Activated CD4-positive, alpha-beta T cell treated with anti-CD3 and anti-CD28 coated beads, Interleukin-2, amount 50 U/mL, for 4 hours (primary cell): ENCODE measurements at regions not wholly inside any gene's neighbourhood (a gene's known extent, or its start where the extent isn't known, plus 50 kb on each side); places are given as distances from the start of the nearest gene placed in this dataset.
"Not testable (repeated sequence)": the region's sequence is repeated elsewhere in the genome, so short reads cannot be mapped to it uniquely, and the experiment has no call there.

Experiments
- DNase-seq, 2 experiments: peaks; one replicate each; pipeline ENCODE4 v3.0.0-alpha.2; 2020

- not testable (repeated sequence) for DNase-seq
These were observed 173.3 kb downstream of the TMEM121 start for GRCh38 chr14:105699706-105700105.

GRCh38 chr14:105700146-105700545 lies 173.8 kb downstream of the TMEM121 start:
- not testable (repeated sequence) for DNase-seq

DNA sequence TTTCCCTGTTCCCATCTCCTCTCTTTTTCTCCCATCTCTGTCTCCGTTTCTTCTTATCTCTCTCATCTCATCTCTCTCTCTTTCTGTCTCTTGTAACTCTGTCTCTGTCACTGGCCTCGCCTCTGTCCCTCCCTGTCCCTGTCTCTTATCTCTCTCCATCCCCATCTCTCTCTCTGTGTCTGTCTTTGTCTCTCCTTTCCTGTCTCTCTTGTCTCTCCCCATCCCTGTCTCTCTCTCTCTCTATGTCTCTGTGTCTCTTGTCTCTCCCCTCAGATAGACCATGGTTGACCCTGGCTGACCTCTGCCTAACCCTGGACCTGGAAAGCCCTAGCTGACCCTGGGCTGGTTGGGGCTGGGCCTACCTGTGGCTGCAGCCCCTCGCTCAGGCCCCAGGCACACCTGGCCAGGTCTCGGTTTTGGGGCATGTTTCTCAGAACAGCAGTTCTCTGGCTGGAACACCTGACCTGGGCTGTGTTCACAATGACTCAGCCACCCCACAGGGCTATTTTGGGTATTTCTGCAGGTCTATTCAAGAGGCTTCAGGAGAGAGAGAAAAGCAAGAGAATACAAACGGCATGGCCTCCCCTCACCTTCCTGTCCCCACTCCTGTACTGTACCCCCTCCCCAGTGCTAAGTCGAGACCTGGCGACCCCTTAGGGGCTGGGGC lies 174.4 kb downstream of the TMEM121 start:
- no peak for DNase-seq

GRCh38 chr14:105701456-105702274 lies 175.3 kb downstream of the TMEM121 start:
- DNase-seq: no peak

GRCh38 chr14:105702275-105702817 lies 176.0 kb downstream of the TMEM121 start:
- no peak for DNase-seq

DNA sequence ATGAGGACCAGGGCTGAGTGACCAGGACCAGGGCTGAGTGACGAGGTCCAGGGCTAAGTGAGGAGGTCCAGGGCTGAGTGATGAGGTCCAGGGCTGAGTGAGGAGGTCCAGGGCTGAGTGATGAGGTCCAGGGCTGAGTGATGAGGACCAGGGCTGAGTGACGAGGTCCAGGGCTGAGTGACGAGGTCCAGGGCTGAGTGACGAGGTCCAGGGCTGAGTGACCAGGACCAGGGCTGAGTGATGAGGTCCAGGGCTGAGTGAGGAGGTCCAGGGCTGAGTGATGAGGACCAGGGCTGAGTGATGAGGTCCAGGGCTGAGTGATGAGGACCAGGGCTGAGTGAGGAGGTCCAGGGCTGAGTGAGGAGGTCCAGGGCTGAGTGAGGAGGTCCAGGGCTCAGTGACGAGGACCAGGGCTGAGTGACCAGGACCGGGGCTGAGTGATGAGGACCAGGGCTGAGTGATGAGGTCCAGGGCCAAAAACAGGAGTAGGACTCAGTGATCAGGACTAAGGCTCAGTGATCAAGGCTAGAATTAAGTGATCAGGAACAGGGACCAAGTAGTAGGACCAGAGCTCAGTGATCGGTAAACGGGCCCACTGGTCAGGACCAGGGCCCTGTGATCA lies 176.8 kb downstream of the TMEM121 start:
- DNase-seq: not testable (repeated sequence)

DNA sequence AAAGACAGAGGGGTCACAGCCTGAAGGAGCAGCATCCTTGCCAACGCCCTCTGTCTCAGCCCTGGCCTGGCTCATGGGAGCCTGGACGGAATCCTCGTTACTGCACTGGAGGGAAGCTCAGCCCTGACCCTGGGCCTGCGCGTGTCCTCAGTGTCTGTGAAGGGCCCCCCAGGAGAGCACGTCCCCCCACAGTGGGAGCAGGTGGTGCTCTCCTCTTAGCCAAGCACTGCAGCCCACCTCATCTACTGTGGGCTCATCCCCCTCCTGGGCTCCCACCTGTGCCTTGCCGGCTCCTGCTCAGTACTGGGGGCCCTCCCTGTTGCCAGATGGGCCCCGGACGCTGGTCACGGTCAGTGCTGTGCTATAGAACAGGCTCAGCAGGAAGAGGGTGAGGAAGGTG lies 177.7 kb downstream of the TMEM121 start:
- DNase-seq: not testable (repeated sequence)

GRCh38 chr14:105704492-105704891 lies 178.1 kb downstream of the TMEM121 start:
- not testable (repeated sequence) for DNase-seq

DNA sequence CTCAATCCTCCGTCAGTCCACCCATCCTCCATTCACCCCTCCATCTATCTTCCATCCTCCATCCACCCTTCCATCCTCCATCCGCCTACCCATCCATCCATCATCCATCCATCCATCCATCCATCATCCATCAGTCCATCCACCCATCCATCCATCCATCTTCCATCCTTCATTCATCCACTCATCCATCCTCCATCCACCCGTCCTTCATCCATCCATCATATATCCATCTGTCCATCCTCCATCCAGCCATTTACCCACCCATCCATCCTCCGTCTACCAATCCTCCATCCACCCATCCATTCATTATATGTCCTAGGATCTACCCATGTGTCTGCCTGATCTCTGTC lies 179.1 kb downstream of the TMEM121 start:
- not testable (repeated sequence) for DNase-seq

- DNase-seq: not testable (repeated sequence)
These were observed 179.7 kb downstream of the TMEM121 start for GRCh38 chr14:105705862-105706700.

- DNase-seq: not testable (repeated sequence)
These were observed 180.3 kb downstream of the TMEM121 start for GRCh38 chr14:105706701-105707019.

DNA sequence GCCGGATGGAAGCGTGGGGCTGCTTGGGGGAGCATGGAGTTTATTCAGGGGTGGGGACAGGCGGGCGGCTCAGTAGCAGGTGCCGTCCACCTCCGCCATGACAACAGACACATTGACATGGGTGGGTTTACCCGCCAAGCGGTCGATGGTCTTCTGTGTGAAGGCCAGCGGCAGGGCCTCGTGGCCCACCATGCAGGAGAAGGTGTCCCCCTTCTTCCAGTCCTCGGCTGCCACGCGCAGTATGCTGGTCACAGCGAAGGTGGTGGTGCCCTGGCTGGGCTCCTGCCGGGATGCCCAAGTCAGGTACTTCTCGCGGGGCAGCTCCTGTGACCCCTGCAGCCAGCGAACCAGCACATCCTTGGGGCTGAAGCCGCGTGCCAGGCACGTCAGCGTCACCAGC lies 180.7 kb downstream of the TMEM121 start:
- not testable (repeated sequence) for DNase-seq

DNA sequence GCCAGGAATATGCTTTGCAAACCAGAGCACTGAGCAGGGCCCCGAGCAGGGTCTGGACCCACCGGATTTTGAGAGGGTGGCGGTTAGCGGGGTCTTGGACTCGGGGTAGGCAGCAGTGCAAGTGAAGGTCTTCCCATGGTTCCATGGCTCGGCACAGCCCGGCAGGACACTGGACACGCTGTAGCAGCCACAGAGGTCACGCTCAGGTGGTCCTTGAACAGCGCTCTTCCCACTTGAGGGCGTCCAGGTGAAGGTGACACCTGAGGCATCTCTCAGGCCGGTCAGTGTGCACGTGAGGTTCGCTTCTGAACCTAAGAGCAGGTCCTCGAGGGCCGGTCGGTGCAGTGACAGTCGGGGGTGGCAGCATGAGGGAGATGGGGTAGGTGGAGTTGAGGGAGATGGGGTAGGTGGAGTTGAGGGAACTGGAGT lies 181.4 kb downstream of the TMEM121 start:
- DNase-seq: not testable (repeated sequence)

DNA sequence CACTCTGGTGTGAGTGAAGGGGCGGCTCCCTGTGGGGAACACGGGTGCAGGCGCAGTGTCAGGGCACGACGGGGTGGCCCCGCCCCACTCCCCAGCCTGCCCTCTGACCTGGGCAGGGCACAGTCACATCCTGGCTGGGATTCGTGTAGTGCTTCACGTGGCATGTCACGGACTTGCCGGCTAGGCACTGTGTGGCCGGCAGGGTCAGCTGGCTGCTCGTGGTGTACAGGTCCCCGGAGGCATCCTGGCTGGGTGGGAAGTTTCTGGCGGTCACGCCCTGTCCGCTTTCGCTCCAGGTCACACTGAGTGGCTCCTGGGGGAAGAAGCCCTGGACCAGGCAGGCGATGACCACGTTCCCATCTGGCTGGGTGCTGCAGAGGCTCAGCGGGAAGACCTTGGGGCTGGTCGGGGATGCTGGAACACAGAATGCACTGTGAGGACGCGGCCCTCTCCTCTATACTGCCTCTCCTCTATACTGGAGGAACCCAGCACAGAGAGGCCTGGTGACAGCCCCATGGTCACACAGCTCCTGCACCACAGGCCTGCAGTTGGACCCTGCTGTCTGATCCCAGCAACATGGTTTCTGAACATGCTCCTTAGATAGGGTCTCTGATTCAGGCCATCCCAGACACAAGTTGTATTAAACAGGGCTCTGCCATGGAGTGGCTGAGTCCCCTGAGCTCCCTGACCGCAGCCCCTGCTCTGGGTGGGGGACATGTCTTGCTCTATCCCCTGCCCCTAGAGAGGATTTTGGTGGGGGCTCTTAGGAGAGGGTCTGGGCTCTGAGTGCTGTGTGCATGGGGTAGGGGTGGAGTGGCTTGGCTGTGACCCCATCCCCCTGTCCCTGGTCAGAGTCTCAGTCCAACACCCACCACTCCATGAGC lies 182.1 kb downstream of the TMEM121 start:
- not testable (repeated sequence) for DNase-seq

GRCh38 chr14:105709281-105710118 lies 183.1 kb downstream of the TMEM121 start:
- DNase-seq: no peak

DNA sequence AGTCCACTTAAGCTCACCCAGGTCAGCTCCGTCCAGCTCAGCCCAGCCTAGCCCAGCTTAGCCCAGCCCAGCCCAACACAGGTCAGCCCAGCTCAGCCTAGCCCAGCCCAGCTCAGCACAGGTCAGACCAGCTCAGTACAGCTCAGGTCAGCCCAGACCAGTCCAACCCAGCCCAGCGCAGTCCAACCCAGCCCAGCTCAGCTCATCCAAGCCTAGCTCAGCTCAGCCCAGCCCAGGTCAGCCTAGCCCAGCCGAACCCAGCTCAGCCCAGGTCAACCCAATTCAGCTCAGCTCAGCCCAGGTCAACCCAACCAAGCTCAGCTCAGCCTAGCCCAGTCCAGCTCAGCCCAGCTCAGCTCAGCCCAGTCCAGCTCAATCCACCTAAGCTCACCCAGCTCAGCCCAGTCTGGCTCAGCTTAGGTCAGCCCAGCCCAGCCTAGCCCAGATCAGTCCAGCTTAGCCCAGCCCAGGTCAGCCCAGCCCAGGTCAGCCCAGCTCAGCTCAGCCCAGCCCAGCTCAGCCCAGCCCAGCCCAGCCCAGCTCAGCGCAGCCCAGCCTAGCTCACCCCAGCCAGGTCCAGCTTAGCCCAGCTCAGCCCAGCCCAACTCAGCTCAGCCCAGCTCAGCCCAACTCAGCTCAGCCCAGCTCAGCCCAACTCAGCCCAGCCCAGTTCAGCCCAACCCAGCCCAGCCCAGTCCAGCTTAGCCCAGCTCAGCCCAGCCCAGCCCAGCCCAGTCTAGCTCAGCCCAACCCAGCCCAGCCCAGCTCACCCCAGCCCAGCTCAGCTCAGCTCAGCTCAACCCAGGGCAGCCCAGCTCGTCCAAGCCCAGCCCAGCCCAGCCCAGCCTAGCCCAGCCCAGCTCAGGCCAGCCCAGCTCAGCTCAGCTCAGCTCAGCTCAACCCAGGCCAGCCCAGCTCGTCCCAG lies 184.0 kb downstream of the TMEM121 start:
- DNase-seq: no peak

DNA sequence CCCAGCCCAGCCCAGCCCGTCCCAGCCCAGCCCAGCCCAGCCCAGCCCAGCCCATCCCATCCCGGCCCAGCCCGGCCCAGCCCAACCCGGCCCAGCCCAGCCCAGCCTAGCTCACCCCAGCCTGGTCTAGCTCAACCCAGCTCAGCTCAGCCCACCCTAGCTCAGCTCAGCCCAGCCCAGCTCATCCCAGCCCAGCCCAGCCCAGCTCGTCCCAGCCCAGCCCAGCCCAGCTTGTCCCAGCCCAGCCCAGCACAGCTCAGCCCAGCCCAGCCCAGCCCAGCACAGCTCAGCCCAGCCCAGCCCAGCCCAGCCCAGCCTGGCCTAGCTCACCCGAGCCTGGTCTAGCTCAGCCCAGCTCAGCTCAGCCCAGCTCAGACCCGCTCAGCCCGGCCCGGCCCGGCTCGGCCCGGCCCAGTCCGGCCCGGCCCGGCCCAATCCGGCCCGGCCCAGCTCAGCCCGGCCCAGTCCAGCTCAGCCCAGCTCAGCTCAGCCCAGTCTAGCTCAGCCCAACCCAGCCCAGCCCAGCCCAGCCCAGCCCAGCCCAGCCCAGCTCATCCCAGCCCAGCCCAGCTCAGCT lies 184.7 kb downstream of the TMEM121 start:
- DNase-seq: no peak

DNA sequence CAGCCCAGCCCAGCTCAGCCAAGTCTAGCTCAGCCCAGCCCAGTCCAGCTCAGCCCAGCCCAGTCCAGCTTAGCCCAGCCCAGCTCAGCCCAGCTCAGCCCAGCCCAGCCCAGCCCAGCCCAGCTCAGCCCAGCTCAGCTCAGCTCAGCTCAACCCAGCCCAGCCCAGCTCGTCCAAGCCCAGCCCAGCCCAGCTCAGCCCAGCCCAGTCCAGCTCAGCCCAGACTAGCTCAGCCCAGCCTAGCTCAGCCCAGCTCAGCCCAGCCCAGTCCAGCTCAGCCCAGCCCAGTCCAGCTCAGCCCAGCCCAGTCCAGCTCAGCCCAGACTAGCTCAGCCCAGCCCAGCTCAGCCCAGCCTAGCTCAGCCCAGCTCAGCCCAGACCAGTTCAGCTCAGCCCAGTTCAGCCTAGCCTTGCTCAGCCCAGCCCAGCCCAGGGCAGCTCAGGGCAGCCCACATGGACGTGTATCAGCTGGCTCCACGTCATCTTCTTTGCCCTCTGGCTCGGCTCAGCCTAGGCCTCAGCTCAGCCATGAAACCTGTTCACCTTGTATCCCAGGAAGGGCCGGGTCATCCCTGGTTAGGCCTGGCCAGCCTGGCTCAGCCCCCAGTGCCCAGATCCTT lies 185.6 kb downstream of the TMEM121 start:
- DNase-seq: no peak

DNA sequence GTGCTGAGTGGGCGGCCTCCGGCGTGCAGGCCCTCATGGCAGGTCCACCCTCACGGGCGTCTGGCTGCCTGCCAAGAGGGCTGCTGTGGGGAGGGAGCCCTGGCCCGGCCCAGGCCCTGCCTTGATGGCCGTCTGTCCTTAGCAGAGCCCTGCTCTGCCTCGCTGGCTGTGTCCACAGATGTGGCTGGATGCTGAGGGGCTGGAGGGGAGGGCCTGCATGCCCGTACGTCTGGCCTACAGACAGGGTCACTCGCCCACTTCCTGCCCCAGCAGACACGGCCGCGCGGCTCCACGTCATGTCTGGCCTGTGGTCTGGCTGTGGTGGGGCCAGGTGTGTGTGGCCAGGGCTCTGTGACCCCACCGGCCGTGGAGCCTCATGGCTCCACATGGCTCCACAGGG lies 186.3 kb downstream of the TMEM121 start:
- DNase-seq: not testable (repeated sequence)
